ENCODE measurements at regions not wholly inside any gene's neighbourhood (a gene's known extent, or its start where the extent isn't known, plus 50 kb on each side); places are given as distances from the start of the nearest gene placed in this dataset.
"Not testable (repeated sequence)": the region's sequence is repeated elsewhere in the genome, so short reads cannot be mapped to it uniquely, and the experiment has no call there.

- H3K9ac ChIP-seq (ENCODE audit: low read length), result no peak overlapping the region
- H3K36me3 ChIP-seq (ENCODE audit: control insufficient read depth, insufficient read depth, low read length), result no peaks in the 10 kb centered on the region
- H3K4me1 ChIP-seq (ENCODE audit: control insufficient read depth, insufficient read depth, low read length), result no peaks in the 10 kb centered on the region
- H3K27me3 ChIP-seq (ENCODE audit: control insufficient read depth, insufficient read depth, low read length), result no peaks in the 10 kb centered on the region
- no peaks in the 10 kb centered on the region for H3K9me3 ChIP-seq (ENCODE audit: control insufficient read depth, low read length)
- no peak overlapping the region for H3K4me3 ChIP-seq (ENCODE audit: low read length)
These were observed 493.2 kb downstream of the TYW1 start for GRCh38 chr7:67489881-67490280.

GRCh38 chr7:67493366-67493765, 496.7 kb downstream of the TYW1 start:
- Histone ChIP-seq H3K36me3 (ENCODE audit: control insufficient read depth, insufficient read depth, low read length) (no peaks in the 10 kb centered on the region), H3K9ac (ENCODE audit: low read length) (no peak overlapping the region), H3K27me3 (ENCODE audit: control insufficient read depth, insufficient read depth, low read length) (no peaks in the 10 kb centered on the region), H3K4me1 (ENCODE audit: control insufficient read depth, insufficient read depth, low read length) (no peaks in the 10 kb centered on the region), H3K4me3 (ENCODE audit: low read length) (no peak overlapping the region), H3K9me3 (ENCODE audit: control insufficient read depth, low read length) (no peaks in the 10 kb centered on the region)

- no peaks in the 10 kb centered on the region for H3K4me1 ChIP-seq (ENCODE audit: control insufficient read depth, insufficient read depth, low read length)
- no peaks in the 10 kb centered on the region for H3K9me3 ChIP-seq (ENCODE audit: control insufficient read depth, low read length)
- no peaks in the 10 kb centered on the region for H3K36me3 ChIP-seq (ENCODE audit: control insufficient read depth, insufficient read depth, low read length)
- no peak overlapping the region for H3K9ac ChIP-seq (ENCODE audit: low read length)
- H3K4me3 ChIP-seq (ENCODE audit: low read length), result no peak overlapping the region
- no peaks in the 10 kb centered on the region for H3K27me3 ChIP-seq (ENCODE audit: control insufficient read depth, insufficient read depth, low read length)
These were observed 500.0 kb downstream of the TYW1 start for GRCh38 chr7:67496589-67496988.

GRCh38 chr7:67497914-67498313, 501.3 kb downstream of the TYW1 start:
- not testable (repeated sequence) for H3K27me3 ChIP-seq (ENCODE audit: control insufficient read depth, insufficient read depth, low read length); H3K36me3 ChIP-seq (ENCODE audit: control insufficient read depth, insufficient read depth, low read length); H3K9ac ChIP-seq (ENCODE audit: low read length); H3K9me3 ChIP-seq (ENCODE audit: control insufficient read depth, low read length); H3K4me1 ChIP-seq (ENCODE audit: control insufficient read depth, insufficient read depth, low read length); H3K4me3 ChIP-seq (ENCODE audit: low read length)

GRCh38 chr7:67502929-67503328, 506.3 kb downstream of the TYW1 start:
- Histone ChIP-seq H3K9ac (ENCODE audit: low read length) (no peak overlapping the region), H3K4me1 (ENCODE audit: control insufficient read depth, insufficient read depth, low read length) (no peaks in the 10 kb centered on the region), H3K9me3 (ENCODE audit: control insufficient read depth, low read length) (no peaks in the 10 kb centered on the region), H3K4me3 (ENCODE audit: low read length) (no peak overlapping the region), H3K36me3 (ENCODE audit: control insufficient read depth, insufficient read depth, low read length) (no peaks in the 10 kb centered on the region), H3K27me3 (ENCODE audit: control insufficient read depth, insufficient read depth, low read length) (no peaks in the 10 kb centered on the region)

GRCh38 chr7:67505449-67505848, 508.8 kb downstream of the TYW1 start:
- Histone ChIP-seq H3K36me3 (ENCODE audit: control insufficient read depth, insufficient read depth, low read length) (no peaks in the 10 kb centered on the region), H3K4me3 (ENCODE audit: low read length) (no peak overlapping the region), H3K4me1 (ENCODE audit: control insufficient read depth, insufficient read depth, low read length) (no peaks in the 10 kb centered on the region), H3K27me3 (ENCODE audit: control insufficient read depth, insufficient read depth, low read length) (no peaks in the 10 kb centered on the region), H3K9me3 (ENCODE audit: control insufficient read depth, low read length) (no peaks in the 10 kb centered on the region), H3K9ac (ENCODE audit: low read length) (no peak overlapping the region)

GRCh38 chr7:67512481-67512880, 515.8 kb downstream of the TYW1 start:
- H3K9ac ChIP-seq (ENCODE audit: low read length), result no peak overlapping the region
- no peaks in the 10 kb centered on the region for H3K36me3 ChIP-seq (ENCODE audit: control insufficient read depth, insufficient read depth, low read length)
- no peaks in the 10 kb centered on the region for H3K4me1 ChIP-seq (ENCODE audit: control insufficient read depth, insufficient read depth, low read length)
- no peaks in the 10 kb centered on the region for H3K27me3 ChIP-seq (ENCODE audit: control insufficient read depth, insufficient read depth, low read length)
- no peaks in the 10 kb centered on the region for H3K9me3 ChIP-seq (ENCODE audit: control insufficient read depth, low read length)
- no peak overlapping the region for H3K4me3 ChIP-seq (ENCODE audit: low read length)

GRCh38 chr7:67518580-67518979, 521.9 kb downstream of the TYW1 start:
- no peaks in the 10 kb centered on the region for H3K9me3 ChIP-seq (ENCODE audit: control insufficient read depth, low read length)
- H3K4me3 ChIP-seq (ENCODE audit: low read length), result no peak overlapping the region
- no peak overlapping the region for H3K9ac ChIP-seq (ENCODE audit: low read length)
- H3K27me3 ChIP-seq (ENCODE audit: control insufficient read depth, insufficient read depth, low read length), result no peaks in the 10 kb centered on the region
- no peaks in the 10 kb centered on the region for H3K36me3 ChIP-seq (ENCODE audit: control insufficient read depth, insufficient read depth, low read length)
- H3K4me1 ChIP-seq (ENCODE audit: control insufficient read depth, insufficient read depth, low read length), result no peaks in the 10 kb centered on the region

GRCh38 chr7:67519171-67519570, 522.5 kb downstream of the TYW1 start:
- H3K36me3 ChIP-seq (ENCODE audit: control insufficient read depth, insufficient read depth, low read length), result no peaks in the 10 kb centered on the region
- no peaks in the 10 kb centered on the region for H3K27me3 ChIP-seq (ENCODE audit: control insufficient read depth, insufficient read depth, low read length)
- H3K4me1 ChIP-seq (ENCODE audit: control insufficient read depth, insufficient read depth, low read length), result no peaks in the 10 kb centered on the region
- no peak overlapping the region for H3K9ac ChIP-seq (ENCODE audit: low read length)
- no peak overlapping the region for H3K4me3 ChIP-seq (ENCODE audit: low read length)
- no peaks in the 10 kb centered on the region for H3K9me3 ChIP-seq (ENCODE audit: control insufficient read depth, low read length)

- no peak overlapping the region for H3K4me3 ChIP-seq (ENCODE audit: low read length)
- H3K36me3 ChIP-seq (ENCODE audit: control insufficient read depth, insufficient read depth, low read length), result no peaks in the 10 kb centered on the region
- H3K27me3 ChIP-seq (ENCODE audit: control insufficient read depth, insufficient read depth, low read length), result no peaks in the 10 kb centered on the region
- H3K9me3 ChIP-seq (ENCODE audit: control insufficient read depth, low read length), result no peaks in the 10 kb centered on the region
- H3K9ac ChIP-seq (ENCODE audit: low read length), result no peak overlapping the region
- no peaks in the 10 kb centered on the region for H3K4me1 ChIP-seq (ENCODE audit: control insufficient read depth, insufficient read depth, low read length)
These were observed 525.9 kb downstream of the TYW1 start for GRCh38 chr7:67522504-67522903.

GRCh38 chr7:67523713-67524112, 527.1 kb downstream of the TYW1 start:
- Histone ChIP-seq H3K9me3 (ENCODE audit: control insufficient read depth, low read length) (no peaks in the 10 kb centered on the region), H3K27me3 (ENCODE audit: control insufficient read depth, insufficient read depth, low read length) (no peaks in the 10 kb centered on the region), H3K9ac (ENCODE audit: low read length) (no peak overlapping the region), H3K4me3 (ENCODE audit: low read length) (no peak overlapping the region), H3K36me3 (ENCODE audit: control insufficient read depth, insufficient read depth, low read length) (no peaks in the 10 kb centered on the region), H3K4me1 (ENCODE audit: control insufficient read depth, insufficient read depth, low read length) (no peaks in the 10 kb centered on the region)

GRCh38 chr7:67525588-67525987, 529.0 kb downstream of the TYW1 start:
- Histone ChIP-seq H3K4me1 (ENCODE audit: control insufficient read depth, insufficient read depth, low read length) (no peaks in the 10 kb centered on the region), H3K9ac (ENCODE audit: low read length) (no peak overlapping the region), H3K36me3 (ENCODE audit: control insufficient read depth, insufficient read depth, low read length) (no peaks in the 10 kb centered on the region), H3K27me3 (ENCODE audit: control insufficient read depth, insufficient read depth, low read length) (no peaks in the 10 kb centered on the region), H3K9me3 (ENCODE audit: control insufficient read depth, low read length) (no peaks in the 10 kb centered on the region), H3K4me3 (ENCODE audit: low read length) (no peak overlapping the region)

- no peaks in the 10 kb centered on the region for H3K27me3 ChIP-seq (ENCODE audit: control insufficient read depth, insufficient read depth, low read length)
- H3K4me3 ChIP-seq (ENCODE audit: low read length), result no peak overlapping the region
- H3K4me1 ChIP-seq (ENCODE audit: control insufficient read depth, insufficient read depth, low read length), result no peaks in the 10 kb centered on the region
- H3K9ac ChIP-seq (ENCODE audit: low read length), result no peak overlapping the region
- H3K9me3 ChIP-seq (ENCODE audit: control insufficient read depth, low read length), result no peaks in the 10 kb centered on the region
- no peaks in the 10 kb centered on the region for H3K36me3 ChIP-seq (ENCODE audit: control insufficient read depth, insufficient read depth, low read length)
These were observed 538.8 kb downstream of the TYW1 start for GRCh38 chr7:67535241-67535989.
